HG03460 (cell line): ENCODE measurements at regions not wholly inside any gene's neighbourhood (a gene's known extent, or its start where the extent isn't known, plus 50 kb on each side); places are given as distances from the start of the nearest gene placed in this dataset.

Source experiments
- ATAC-seq: cut with Tn5 transposase; IDR thresholded peaks from one replicate; pipeline ENCODE4 v1.9.1; 2021; ENCODE audit not compliant: unreplicated experiment

DNA sequence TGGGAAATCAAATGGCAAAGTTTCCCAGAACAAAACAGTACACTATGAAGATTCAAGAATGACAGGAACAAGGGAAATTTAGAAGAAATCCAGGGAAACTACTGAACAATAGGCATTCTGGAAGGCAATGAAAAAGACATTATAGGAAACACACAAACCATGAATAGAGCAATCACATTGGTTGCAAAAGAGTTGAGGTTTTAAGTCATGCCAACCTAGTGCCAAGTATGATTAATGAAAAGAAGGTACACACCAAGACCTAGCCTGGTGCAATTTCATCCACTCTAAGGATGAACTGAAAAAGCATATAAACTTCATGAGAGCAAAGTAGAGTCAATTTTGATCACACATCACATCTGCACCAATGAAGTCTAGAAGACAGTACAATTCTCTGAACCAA lies 326.9 kb downstream of the PDHA2 start:
- no peak for ATAC-seq

- ATAC-seq, result no peak
Observed at GRCh38 chr4:96170198-96170597, 330.3 kb downstream of the PDHA2 start.

GRCh38 chr4:96173756-96174155 lies 333.9 kb downstream of the PDHA2 start:
- ATAC-seq, result no peak

DNA sequence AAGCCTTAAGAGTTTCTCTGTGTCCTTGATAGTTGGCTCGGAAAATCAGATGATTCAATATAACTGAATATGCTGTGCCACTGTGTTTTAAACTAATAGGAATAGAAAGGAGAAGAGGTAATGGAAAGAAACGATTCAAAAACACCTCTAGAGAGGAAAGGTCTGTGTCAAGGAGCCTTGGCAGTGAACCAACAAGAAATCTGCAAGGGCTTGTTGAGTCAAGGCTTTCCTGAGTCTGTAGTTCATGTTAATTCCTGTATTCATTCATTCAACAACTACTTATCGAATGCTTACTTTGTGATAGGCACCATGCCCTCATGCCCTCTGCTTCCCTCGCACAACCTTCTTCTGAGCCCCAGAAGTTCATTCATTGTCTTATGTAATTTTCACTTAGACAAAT lies 336.0 kb downstream of the PDHA2 start:
- ATAC-seq, result no peak

GRCh38 chr4:96183611-96184010 lies 343.7 kb downstream of the PDHA2 start:
- no peak for ATAC-seq

DNA sequence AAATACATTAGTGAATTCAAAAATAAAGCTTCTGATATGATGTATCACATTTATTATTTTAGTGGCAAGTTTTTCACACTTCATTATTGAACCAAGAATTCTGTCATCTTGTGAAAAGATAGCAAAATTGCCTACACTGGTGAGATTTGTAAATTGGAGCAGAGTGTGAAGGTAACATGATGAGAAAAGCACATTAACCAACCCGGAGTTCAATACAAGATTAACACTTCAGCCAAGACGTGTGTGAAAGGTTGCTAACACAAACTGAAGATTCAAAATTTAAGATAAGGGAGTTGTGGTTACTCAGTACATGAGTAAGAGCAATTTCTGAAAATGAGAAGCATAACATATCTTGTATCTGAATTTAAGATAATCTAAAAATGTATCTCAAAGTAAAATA lies 346.7 kb downstream of the PDHA2 start:
- ATAC-seq, result no peak

DNA sequence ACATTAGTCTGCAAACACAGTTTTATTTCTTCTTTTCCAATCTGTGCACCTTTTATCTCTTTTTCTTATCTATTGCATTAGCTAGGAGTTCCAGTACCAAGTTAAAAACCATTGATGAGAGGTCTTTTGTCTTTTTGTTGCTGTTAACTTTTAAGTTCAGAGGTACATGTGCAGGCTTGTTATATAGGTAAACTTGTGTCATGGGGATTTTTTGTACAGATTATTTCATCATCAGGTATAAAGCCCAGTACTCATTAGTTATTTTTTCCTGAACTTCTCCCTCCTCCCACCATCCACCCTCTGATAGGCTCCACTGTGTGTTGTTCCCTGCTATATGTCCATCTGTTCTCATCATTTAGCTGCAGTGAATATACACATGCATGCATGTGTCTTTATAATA lies 349.9 kb downstream of the PDHA2 start:
- ATAC-seq, result no peak

- ATAC-seq, result no peak
Observed at GRCh38 chr4:96193061-96193460, 353.2 kb downstream of the PDHA2 start.

GRCh38 chr4:96194993-96195392 lies 355.1 kb downstream of the PDHA2 start:
- no peak for ATAC-seq

GRCh38 chr4:96205143-96205936 lies 365.4 kb downstream of the PDHA2 start:
- no peak for ATAC-seq

GRCh38 chr4:96227515-96227914 lies 387.6 kb downstream of the PDHA2 start:
- ATAC-seq, result no peak

DNA sequence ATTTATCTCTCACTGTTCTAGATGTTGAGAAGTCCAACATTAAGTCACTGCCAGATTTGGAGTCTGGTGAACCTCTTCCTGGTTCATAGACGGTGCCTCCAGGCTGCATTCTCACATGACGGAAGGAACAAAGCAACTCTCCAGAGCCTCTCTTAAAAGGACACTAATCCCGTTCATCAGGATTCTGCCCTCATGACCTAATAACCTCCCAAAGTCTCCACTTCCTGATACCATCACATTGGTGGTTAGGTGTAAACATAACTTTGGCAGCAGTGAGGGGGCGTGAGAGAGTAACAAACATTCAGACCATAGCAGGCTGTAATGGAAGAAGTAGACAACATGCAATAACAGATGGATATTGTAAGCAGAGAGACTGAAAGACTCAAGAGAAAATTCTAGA lies 388.6 kb downstream of the PDHA2 start:
- no peak for ATAC-seq

DNA sequence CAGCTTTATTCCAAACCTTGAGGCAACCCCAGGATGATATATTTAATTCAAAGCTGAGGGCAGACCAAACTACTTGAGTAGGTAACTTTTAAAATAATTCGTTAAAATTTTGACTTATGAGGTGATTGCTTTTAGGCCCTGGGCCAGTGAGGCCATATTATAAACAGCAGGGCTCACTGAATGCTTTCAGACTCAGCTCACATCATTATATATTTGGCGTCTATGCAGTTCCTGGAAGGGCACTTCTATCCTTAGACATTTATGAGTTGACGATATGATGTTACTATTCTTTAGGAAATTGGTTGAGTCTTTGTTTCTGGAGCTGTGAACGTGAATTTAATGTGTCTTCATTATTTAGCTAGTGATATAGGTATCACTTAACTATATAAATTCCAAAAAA lies 400.1 kb downstream of the PDHA2 start:
- ATAC-seq, result no peak

DNA sequence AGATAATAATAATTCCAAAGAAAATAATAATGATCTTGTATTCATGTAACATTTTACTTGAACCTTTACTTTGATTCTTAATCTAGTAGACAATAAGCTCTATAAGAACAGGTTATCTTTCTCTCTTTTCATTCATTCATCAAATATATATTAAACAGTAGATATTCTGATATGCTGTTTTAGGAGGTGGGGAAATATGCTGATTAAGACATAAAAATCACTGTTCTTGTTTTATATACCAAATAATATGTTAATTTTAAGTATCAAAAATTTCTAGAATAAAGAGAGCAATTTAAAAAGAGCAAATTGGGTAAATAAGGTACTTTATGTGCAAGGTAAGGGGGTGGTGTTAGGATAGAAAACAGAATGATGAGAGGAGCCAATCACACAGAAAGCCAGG lies 401.9 kb downstream of the PDHA2 start:
- no peak for ATAC-seq

- no peak for ATAC-seq
Observed at GRCh38 chr4:96247096-96247495, 407.2 kb downstream of the PDHA2 start.

GRCh38 chr4:96248225-96248624 lies 408.3 kb downstream of the PDHA2 start:
- ATAC-seq, result no peak

- ATAC-seq, result no peak
Observed at GRCh38 chr4:96260064-96260682, 420.3 kb downstream of the PDHA2 start.

DNA sequence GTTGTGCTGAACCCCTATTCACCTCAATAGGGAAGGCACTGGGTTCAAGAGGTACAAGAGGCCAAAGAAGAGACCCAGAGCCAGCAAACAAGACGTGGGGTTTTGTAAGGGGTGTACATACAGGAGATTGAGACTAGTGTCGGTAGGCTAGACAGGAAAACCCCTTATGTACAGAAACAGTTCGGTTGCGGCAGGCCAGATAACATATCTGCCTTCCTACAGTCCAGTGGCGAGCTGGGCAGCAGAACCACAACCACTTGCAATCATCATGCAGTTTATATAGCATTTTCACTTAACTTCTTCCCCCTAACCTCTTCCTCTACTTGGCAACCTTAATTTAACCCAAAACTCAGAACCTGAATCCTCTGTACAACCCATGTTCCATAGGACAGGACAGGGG lies 422.2 kb downstream of the PDHA2 start:
- no peak for ATAC-seq

- ATAC-seq, result no peak
Observed at GRCh38 chr4:96263291-96263690, 423.4 kb downstream of the PDHA2 start.

GRCh38 chr4:96264941-96265463 lies 425.1 kb downstream of the PDHA2 start:
- ATAC-seq, result no peak

GRCh38 chr4:96293806-96294205 lies 453.9 kb downstream of the PDHA2 start:
- no peak for ATAC-seq

GRCh38 chr4:96295143-96295741 lies 455.3 kb downstream of the PDHA2 start:
- no peak for ATAC-seq
